ENCODE measurements at regions not wholly inside any gene's neighbourhood (a gene's known extent, or its start where the extent isn't known, plus 50 kb on each side); places are given as distances from the start of the nearest gene placed in this dataset.

GRCh38 chr22:22070371-22070824 is 87.8 kb upstream of the TOP3B start:
- H3K27ac Mint-ChIP-seq (ENCODE audit: unreplicated experiment) = no peak overlapping the region
- H3K4me3 Mint-ChIP-seq (ENCODE audit: unreplicated experiment) = no peak overlapping the region
- peaks cover 57% of the 10 kb centered on the region for H3K27me3 Mint-ChIP-seq (ENCODE audit: unreplicated experiment)
- H3K4me1 Mint-ChIP-seq (ENCODE audit: unreplicated experiment) = peaks cover 25% of the 10 kb centered on the region
- H3K36me3 Mint-ChIP-seq (ENCODE audit: unreplicated experiment) = no peaks in the 10 kb centered on the region
- H3K9me3 Mint-ChIP-seq (ENCODE audit: unreplicated experiment) = no peaks in the 10 kb centered on the region
- DNase-seq (ENCODE audit: extremely low spot score, unreplicated experiment) = no peak
- TF ChIP-seq, protein P1, sequence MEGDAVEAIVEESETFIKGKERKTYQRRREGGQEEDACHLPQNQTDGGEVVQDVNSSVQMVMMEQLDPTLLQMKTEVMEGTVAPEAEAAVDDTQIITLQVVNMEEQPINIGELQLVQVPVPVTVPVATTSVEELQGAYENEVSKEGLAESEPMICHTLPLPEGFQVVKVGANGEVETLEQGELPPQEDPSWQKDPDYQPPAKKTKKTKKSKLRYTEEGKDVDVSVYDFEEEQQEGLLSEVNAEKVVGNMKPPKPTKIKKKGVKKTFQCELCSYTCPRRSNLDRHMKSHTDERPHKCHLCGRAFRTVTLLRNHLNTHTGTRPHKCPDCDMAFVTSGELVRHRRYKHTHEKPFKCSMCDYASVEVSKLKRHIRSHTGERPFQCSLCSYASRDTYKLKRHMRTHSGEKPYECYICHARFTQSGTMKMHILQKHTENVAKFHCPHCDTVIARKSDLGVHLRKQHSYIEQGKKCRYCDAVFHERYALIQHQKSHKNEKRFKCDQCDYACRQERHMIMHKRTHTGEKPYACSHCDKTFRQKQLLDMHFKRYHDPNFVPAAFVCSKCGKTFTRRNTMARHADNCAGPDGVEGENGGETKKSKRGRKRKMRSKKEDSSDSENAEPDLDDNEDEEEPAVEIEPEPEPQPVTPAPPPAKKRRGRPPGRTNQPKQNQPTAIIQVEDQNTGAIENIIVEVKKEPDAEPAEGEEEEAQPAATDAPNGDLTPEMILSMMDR (IDR thresholded peaks at IDR 0.05) = no peak

DNA sequence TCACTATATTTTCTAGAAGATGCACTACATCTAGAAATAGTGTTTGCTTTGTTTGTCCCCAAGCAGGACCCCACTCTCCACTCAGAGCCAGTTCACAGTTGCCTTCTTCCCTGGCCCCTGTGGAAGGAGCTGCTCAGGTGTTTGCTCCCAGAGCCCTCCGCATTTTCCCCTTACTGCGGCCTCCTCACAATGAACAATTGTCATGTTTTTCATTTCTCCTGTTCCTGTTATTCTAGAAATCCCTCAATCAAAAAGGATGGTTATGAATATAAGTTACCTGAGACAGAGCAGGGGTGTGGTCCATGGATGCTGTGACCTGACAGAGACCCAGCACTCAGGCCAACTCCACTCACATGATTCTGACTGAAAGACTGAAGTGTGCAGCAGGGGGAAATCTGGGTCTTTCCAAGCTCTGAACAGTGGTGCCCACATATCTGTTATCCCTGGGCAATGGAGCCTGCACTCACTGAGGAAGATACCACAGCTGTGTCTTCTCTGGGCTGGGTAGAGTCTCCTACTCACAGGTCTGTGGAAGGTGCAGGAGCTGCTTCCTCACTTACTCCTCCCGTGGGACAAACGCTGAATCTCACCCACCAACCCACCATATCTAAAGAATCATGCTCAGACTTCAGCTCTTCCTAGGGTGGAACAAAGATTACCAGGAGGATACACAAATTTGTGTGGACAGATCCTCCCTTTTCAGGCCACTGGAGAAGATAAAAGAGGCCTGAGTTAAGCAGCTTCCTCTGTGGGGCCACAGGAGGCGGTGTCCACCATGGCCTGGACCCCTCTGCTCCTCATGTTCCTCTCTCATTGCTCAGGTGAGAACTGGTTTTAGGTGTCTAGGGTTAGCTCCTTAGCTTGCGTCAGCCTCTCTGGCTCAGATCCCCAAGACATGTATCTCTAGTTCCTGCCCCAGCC is 87.1 kb upstream of the TOP3B start:
- H3K9me3 Mint-ChIP-seq (ENCODE audit: unreplicated experiment) = no peaks in the 10 kb centered on the region
- no peak for DNase-seq (ENCODE audit: extremely low spot score, unreplicated experiment)
- peaks cover 64% of the 10 kb centered on the region for H3K27me3 Mint-ChIP-seq (ENCODE audit: unreplicated experiment)

DNA sequence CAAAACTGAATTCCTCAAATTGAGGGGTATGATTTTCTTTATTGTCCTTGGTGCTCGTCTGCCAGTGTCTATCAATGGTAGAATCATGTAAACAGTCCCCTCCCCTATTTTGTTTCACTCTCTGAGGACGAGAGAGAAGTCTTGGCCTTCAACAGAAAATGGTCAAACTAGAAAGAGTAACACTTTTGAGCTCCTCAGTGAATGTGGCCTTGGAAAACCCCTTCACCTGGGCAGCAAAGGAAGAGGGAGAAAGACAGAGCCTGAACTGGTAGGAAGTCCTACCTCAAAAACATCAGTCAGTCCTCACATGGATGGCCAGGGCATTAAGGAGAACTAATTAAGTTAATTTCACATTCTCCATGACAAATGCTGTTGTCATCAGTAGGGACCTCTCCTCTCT is 86.1 kb upstream of the TOP3B start:
- TF ChIP-seq, protein P1 (IDR thresholded peaks at IDR 0.05) = no peak
- Mint-ChIP-seq H3K27me3 (ENCODE audit: unreplicated experiment) (peaks cover 68% of the 10 kb centered on the region), H3K27ac (ENCODE audit: unreplicated experiment) (no peak overlapping the region), H3K36me3 (ENCODE audit: unreplicated experiment) (no peaks in the 10 kb centered on the region), H3K9me3 (ENCODE audit: unreplicated experiment) (no peaks in the 10 kb centered on the region), H3K4me3 (ENCODE audit: unreplicated experiment) (no peak overlapping the region), H3K4me1 (ENCODE audit: unreplicated experiment) (peaks cover 8% of the 10 kb centered on the region)
- DNase-seq (ENCODE audit: extremely low spot score, unreplicated experiment) = no peak

More for the DNA sequence above, 87.1 kb upstream of the TOP3B start:
- TF ChIP-seq, protein P1 (IDR thresholded peaks at IDR 0.05) = no peak
- no peak overlapping the region for H3K4me3 Mint-ChIP-seq (ENCODE audit: unreplicated experiment)
- H3K4me1 Mint-ChIP-seq (ENCODE audit: unreplicated experiment) = peaks cover 18% of the 10 kb centered on the region
- no peaks in the 10 kb centered on the region for H3K36me3 Mint-ChIP-seq (ENCODE audit: unreplicated experiment)
- no peak overlapping the region for H3K27ac Mint-ChIP-seq (ENCODE audit: unreplicated experiment)

GRCh38 chr22:22068025-22068424 is 85.4 kb upstream of the TOP3B start:
- Mint-ChIP-seq H3K9me3 (ENCODE audit: unreplicated experiment) (no peaks in the 10 kb centered on the region), H3K36me3 (ENCODE audit: unreplicated experiment) (no peaks in the 10 kb centered on the region), H3K27me3 (ENCODE audit: unreplicated experiment) (peaks cover 68% of the 10 kb centered on the region), H3K27ac (ENCODE audit: unreplicated experiment) (no peak overlapping the region), H3K4me1 (ENCODE audit: unreplicated experiment) (peaks cover 7% of the 10 kb centered on the region), H3K4me3 (ENCODE audit: unreplicated experiment) (no peak overlapping the region)
- TF ChIP-seq, protein P1 (IDR thresholded peaks at IDR 0.05) = no peak
- no peak for DNase-seq (ENCODE audit: extremely low spot score, unreplicated experiment)

GRCh38 chr22:22067192-22067591 is 84.6 kb upstream of the TOP3B start:
- Mint-ChIP-seq H3K4me1 (ENCODE audit: unreplicated experiment) (peaks cover 7% of the 10 kb centered on the region), H3K9me3 (ENCODE audit: unreplicated experiment) (no peaks in the 10 kb centered on the region), H3K27me3 (ENCODE audit: unreplicated experiment) (peaks cover 67% of the 10 kb centered on the region), H3K36me3 (ENCODE audit: unreplicated experiment) (no peaks in the 10 kb centered on the region), H3K27ac (ENCODE audit: unreplicated experiment) (no peak overlapping the region), H3K4me3 (ENCODE audit: unreplicated experiment) (no peak overlapping the region)
- no peak for DNase-seq (ENCODE audit: extremely low spot score, unreplicated experiment)
- TF ChIP-seq, protein P1 (IDR thresholded peaks at IDR 0.05) = no peak

Measured in osteocyte (in vitro differentiated cells).